IgD-negative memory B cell (primary cell): ENCODE measurements at regions not wholly inside any gene's neighbourhood (a gene's known extent, or its start where the extent isn't known, plus 50 kb on each side); places are given as distances from the start of the nearest gene placed in this dataset.
"Not testable (repeated sequence)": the region's sequence is repeated elsewhere in the genome, so short reads cannot be mapped to it uniquely, and the experiment has no call there.

ENCODE experiments used
- H3K27ac Mint-ChIP-seq, 3 donors: one replicate each; pipeline ENCODE4 v1.8.0; 2020 to 2022; ENCODE audit warnings: mild to moderate bottlenecking in 3 of 3, mixed read lengths in 3 of 3, moderate library complexity in 1 of 3
- H3K27me3 Mint-ChIP-seq: one replicate; pipeline ENCODE4 v1.8.0; 2021; ENCODE audit warnings: mixed read lengths
- H3K36me3 Mint-ChIP-seq: one replicate; pipeline ENCODE4 v1.8.0; 2020; ENCODE audit warnings: mild to moderate bottlenecking, mixed read lengths
- H3K4me1 Mint-ChIP-seq, 3 donors: one replicate each; pipeline ENCODE4 v1.8.0; 2020 to 2022; ENCODE audit warnings: mixed read lengths in 3 of 3, mild to moderate bottlenecking in 1 of 3
- H3K4me3 Mint-ChIP-seq, 4 donors: one replicate each; pipeline ENCODE4 v1.8.0; 2020 to 2022; ENCODE audit warnings: mild to moderate bottlenecking in 4 of 4, mixed read lengths in 4 of 4, moderate library complexity in 3 of 4
- H3K9me3 Mint-ChIP-seq, 3 donors: one replicate each; pipeline ENCODE4 v1.8.0; 2020 to 2021; ENCODE audit warnings: mixed read lengths in 3 of 3, mild to moderate bottlenecking in 1 of 3

DNA sequence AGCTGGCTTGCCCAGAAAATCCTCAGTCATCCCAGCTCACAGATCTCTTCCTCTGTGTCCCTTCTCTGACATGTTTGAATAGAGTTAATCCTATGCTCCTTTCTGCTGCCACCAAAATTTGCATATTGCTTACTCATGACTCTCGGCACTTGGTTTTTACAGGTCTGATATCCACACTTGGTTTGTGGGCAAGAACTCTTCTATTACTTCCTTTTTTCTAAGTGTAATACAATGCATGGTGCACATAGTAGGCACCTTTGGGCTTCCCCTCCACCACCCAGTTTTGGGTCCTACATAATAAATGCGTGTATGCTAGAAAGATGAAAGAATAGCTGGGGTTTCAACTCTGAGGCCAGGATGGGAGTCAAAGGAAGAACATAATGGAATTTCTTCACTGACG lies 69.7 kb upstream of the GRK3 start:
- H3K4me3 Mint-ChIP-seq: peak overlapping the region in 1 of 4 donors; percentile 10
- H3K4me1 Mint-ChIP-seq: peaks cover 5 to 7% (median 6%) of the 10 kb centered on the region in 3 donors
- peaks cover 13% of the 10 kb centered on the region for H3K36me3 Mint-ChIP-seq
- H3K27me3 Mint-ChIP-seq: peaks cover 4% of the 10 kb centered on the region
- no peak overlapping the region for H3K27ac Mint-ChIP-seq
- H3K9me3 Mint-ChIP-seq: peaks cover 0 to 4% (median 2%) of the 10 kb centered on the region in 3 donors

DNA sequence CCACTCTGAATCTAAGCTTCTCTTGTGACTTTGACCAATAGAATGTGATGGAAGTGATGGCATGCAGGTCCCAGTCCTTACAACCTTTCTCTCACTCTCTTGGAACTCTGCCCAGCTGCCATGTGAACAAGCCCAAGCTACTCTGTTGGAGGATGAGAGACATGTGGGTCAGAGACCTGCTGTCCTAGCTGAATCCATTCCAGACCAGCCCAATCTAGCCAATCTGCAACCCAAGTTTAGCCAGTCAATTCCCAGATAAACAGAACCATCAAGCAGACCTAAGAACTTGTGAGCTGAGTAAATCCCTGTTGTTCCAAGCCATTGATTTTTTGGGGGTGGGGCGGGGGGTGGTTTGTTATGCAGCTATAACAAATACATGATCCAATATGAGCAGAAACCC lies 69.2 kb upstream of the GRK3 start:
- Mint-ChIP-seq H3K9me3 (peaks cover 0 to 2% (median 0%) of the 10 kb centered on the region in 3 donors), H3K4me3 (no peak overlapping the region), H3K4me1 (peaks cover 5 to 7% (median 6%) of the 10 kb centered on the region in 3 donors), H3K27me3 (peaks cover 4% of the 10 kb centered on the region), H3K27ac (peak overlapping the region in 2 of 3 donors; percentile 25 to 55), H3K36me3 (peaks cover 9% of the 10 kb centered on the region)

GRCh38 chr22:25496396-25497064 lies 67.9 kb upstream of the GRK3 start:
- Mint-ChIP-seq H3K9me3 (no peaks in the 10 kb centered on the region), H3K27me3 (peaks cover 2% of the 10 kb centered on the region), H3K27ac (peak overlapping the region in 1 of 3 donors; percentile 36), H3K4me3 (no peak overlapping the region), H3K4me1 (peaks cover 5 to 7% (median 6%) of the 10 kb centered on the region in 3 donors), H3K36me3 (peaks cover 6% of the 10 kb centered on the region)

- Mint-ChIP-seq H3K4me3 (no peak overlapping the region), H3K36me3 (peaks cover 6% of the 10 kb centered on the region), H3K4me1 (peaks cover 5 to 7% (median 6%) of the 10 kb centered on the region in 3 donors), H3K27me3 (peaks cover 2% of the 10 kb centered on the region), H3K9me3 (no peaks in the 10 kb centered on the region), H3K27ac (no peak overlapping the region)
Observed at GRCh38 chr22:25497181-25497641, 67.3 kb upstream of the GRK3 start.

DNA sequence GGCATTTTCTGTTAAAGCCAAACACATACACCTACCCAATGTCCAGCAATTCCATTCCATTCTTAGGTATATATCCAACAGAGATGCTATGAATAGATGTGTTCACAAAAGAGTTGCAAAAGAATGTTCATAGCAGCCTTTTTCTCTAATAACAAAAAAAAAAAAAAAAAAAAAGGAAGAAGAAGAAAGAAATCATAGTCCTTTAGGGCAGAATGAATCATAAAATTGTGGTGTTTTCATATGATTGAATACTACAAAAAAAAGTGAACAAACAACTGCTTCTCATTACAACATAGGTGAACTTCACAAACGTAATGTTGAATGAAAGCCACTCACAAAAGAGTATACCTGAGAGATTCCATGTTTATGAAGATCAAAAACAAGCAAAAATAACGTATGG lies 66.8 kb upstream of the GRK3 start:
- Mint-ChIP-seq H3K27me3 (peaks cover 2% of the 10 kb centered on the region), H3K9me3 (no peaks in the 10 kb centered on the region), H3K27ac (no peak overlapping the region), H3K4me3 (no peak overlapping the region), H3K4me1 (peaks cover 5 to 7% (median 6%) of the 10 kb centered on the region in 3 donors), H3K36me3 (peaks cover 6% of the 10 kb centered on the region)

- not testable (repeated sequence) for H3K36me3 Mint-ChIP-seq, H3K4me1 Mint-ChIP-seq, H3K27me3 Mint-ChIP-seq, H3K9me3 Mint-ChIP-seq, H3K27ac Mint-ChIP-seq, H3K4me3 Mint-ChIP-seq
Observed at GRCh38 chr22:25500671-25501070, 63.8 kb upstream of the GRK3 start.

DNA sequence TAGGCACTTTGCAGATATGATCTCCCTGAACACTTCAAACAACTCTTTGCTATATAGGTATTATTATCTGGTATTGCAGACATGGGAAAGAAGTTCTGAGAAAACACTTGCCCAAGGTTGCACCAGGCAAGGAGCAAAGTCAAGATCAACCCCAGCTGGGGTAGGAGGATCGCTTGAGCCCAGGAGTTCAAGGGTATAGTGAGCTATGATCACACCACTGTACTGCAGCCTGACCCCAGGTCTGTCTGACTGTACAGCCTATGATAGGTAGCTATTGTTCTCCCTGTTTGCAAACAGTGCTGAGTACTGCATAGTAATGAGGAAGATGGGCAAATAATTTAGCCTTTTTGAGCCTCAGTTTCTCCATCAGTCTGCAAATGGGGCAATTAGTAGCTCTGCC lies 60.5 kb upstream of the GRK3 start:
- not testable (repeated sequence) for H3K9me3 Mint-ChIP-seq, H3K27me3 Mint-ChIP-seq, H3K4me1 Mint-ChIP-seq

GRCh38 chr22:25508161-25508560 lies 56.3 kb upstream of the GRK3 start:
- peaks cover 5% of the 10 kb centered on the region for H3K36me3 Mint-ChIP-seq
- H3K4me1 Mint-ChIP-seq: no peaks in the 10 kb centered on the region
- no peaks in the 10 kb centered on the region for H3K9me3 Mint-ChIP-seq
- H3K4me3 Mint-ChIP-seq: no peak overlapping the region
- no peak overlapping the region for H3K27ac Mint-ChIP-seq
- no peaks in the 10 kb centered on the region for H3K27me3 Mint-ChIP-seq

More for the DNA sequence above, 60.5 kb upstream of the GRK3 start:
- not testable (repeated sequence) for H3K4me3 Mint-ChIP-seq, H3K27ac Mint-ChIP-seq, H3K36me3 Mint-ChIP-seq

- Mint-ChIP-seq H3K4me3 (no peak overlapping the region), H3K9me3 (no peaks in the 10 kb centered on the region), H3K4me1 (no peaks in the 10 kb centered on the region), H3K27me3 (no peaks in the 10 kb centered on the region), H3K27ac (no peak overlapping the region), H3K36me3 (peaks cover 5% of the 10 kb centered on the region)
Observed at GRCh38 chr22:25508761-25509321, 55.6 kb upstream of the GRK3 start.

GRCh38 chr22:25509374-25509791 lies 55.1 kb upstream of the GRK3 start:
- Mint-ChIP-seq H3K27me3 (no peaks in the 10 kb centered on the region), H3K27ac (no peak overlapping the region), H3K36me3 (peaks cover 5% of the 10 kb centered on the region), H3K4me3 (no peak overlapping the region), H3K4me1 (no peaks in the 10 kb centered on the region), H3K9me3 (no peaks in the 10 kb centered on the region)

DNA sequence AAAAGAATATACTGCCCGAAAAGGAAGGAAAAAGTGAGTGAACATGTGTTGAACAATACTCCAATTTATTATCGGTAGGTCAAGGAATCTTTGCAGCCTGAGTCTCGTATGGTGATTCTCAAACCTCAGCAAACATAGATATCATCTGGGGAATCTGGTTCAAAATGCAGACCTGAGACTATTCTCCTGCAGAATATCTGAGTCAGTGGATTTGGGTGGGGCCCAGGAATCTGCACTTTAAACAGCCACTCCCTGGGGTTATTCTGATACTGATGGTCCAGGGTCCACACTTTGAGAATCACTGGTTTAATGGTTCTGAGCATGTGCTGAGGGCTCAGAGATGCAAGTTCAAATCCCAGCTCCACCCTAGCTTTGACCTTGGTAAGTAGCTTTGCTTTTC lies 53.6 kb upstream of the GRK3 start:
- H3K4me3 Mint-ChIP-seq: no peak overlapping the region
- H3K27me3 Mint-ChIP-seq: no peaks in the 10 kb centered on the region
- no peaks in the 10 kb centered on the region for H3K4me1 Mint-ChIP-seq
- no peak overlapping the region for H3K27ac Mint-ChIP-seq
- peaks cover 5% of the 10 kb centered on the region for H3K36me3 Mint-ChIP-seq
- no peaks in the 10 kb centered on the region for H3K9me3 Mint-ChIP-seq

DNA sequence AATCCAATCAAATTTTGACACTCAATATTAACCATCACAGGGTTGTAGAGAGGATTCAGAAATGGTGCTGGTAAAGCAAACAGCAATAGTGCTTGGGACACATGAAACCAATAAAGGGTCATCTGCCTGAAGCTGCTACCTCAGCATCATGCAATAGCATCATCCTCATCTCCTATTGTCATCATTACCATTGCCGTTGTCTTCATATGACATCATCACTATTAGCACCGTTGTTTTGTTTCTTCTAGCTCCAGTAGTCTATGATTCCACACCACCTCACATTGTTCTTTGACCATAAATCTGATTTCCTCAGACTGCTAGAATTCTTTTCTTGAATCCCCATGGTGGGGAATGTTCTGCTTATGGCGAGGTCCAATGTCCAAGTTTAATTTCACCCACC lies 52.8 kb upstream of the GRK3 start:
- H3K9me3 Mint-ChIP-seq: no peaks in the 10 kb centered on the region
- H3K36me3 Mint-ChIP-seq: peaks cover 5% of the 10 kb centered on the region
- no peak overlapping the region for H3K4me3 Mint-ChIP-seq
- H3K27me3 Mint-ChIP-seq: no peaks in the 10 kb centered on the region
- peak overlapping the region in 1 of 3 donors; percentile 61 for H3K27ac Mint-ChIP-seq
- no peaks in the 10 kb centered on the region for H3K4me1 Mint-ChIP-seq

DNA sequence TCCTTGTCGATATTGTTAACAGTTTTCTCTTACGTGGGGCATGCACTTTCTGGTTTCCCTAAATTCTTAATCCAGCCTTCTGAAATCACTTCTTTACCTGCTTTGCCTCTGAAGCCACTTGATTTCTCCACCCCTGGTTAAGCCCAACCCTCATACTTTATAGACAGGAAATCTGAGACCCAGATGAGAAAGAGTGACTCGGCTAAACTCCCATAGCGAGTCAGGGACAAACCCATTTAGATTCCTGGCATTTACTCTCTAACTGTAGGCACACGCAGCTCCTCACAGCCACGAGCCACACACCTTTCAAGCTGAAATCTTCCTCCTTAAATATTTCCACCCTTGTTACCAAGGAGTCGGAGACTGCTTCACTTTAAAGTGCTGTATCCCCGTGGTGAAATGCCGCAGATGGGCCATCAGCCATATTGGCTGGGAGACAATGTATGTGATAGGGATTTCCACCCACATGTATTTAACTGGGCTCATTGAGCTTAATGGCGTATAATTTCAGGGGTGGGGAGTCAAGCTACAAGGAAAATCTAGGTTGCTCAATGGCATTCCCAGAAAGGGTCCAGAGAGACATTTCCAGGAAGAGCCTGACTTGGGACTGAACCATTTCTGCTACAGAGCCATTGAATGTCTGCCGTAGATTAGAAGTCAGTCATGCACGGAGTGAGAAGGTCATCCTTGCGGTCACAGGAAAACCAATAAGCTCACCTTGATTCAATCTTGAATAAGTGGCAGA lies 49.9 kb upstream of the GRK3 start:
- H3K4me3 Mint-ChIP-seq: no peak overlapping the region
- peak overlapping the region in 1 of 3 donors; percentile 33 for H3K27ac Mint-ChIP-seq
- H3K36me3 Mint-ChIP-seq: peaks cover 2% of the 10 kb centered on the region
- H3K27me3 Mint-ChIP-seq: no peaks in the 10 kb centered on the region
- H3K4me1 Mint-ChIP-seq: no peaks in the 10 kb centered on the region
- no peaks in the 10 kb centered on the region for H3K9me3 Mint-ChIP-seq
